GM23338 (cell line): ENCODE measurements at regions not wholly inside any gene's neighbourhood (a gene's known extent, or its start where the extent isn't known, plus 50 kb on each side); places are given as distances from the start of the nearest gene placed in this dataset.

ENCODE experiments used
- CREB1 ChIP-seq: fragments of 250-450 bp; sonication (Bioruptor Pico); IDR thresholded peaks from 2 replicates; pipeline ENCODE4 v1.5.0; 2020; ENCODE audit warnings: low read depth, mild to moderate bottlenecking, moderate library complexity
- CTCF ChIP-seq, 2 experiments: fragments of 200-600 bp in 1 of 2; sonication (generic) in 1 of 2; conservative IDR thresholded peaks; 2 replicates each; pipeline versions ENCODE4 v1.5.1 to v1.6.1; 2016 to 2017; ENCODE audit warnings: antibody characterized with exemption in 2 of 2, low read depth in 2 of 2, mild to moderate bottlenecking in 2 of 2, moderate library complexity in 1 of 2
- STAT1 ChIP-seq: IDR thresholded peaks from one replicate; pipeline ENCODE4 v1.6.1; 2016; ENCODE audit warnings: antibody characterized with exemption; ENCODE audit not compliant: unreplicated experiment

GRCh38 chr9:71179183-71179582 is 57.8 kb upstream of the TRPM3 start:
- TF ChIP-seq CTCF (conservative IDR thresholded peaks at IDR 0.05; ENCODE audit: low read depth in 2 of 2) (no peak), STAT1 (no peak), CREB1 (CRISPR knock-in tag) (no peak)
